ENCODE measurements at regions not wholly inside any gene's neighbourhood (a gene's known extent, or its start where the extent isn't known, plus 50 kb on each side); places are given as distances from the start of the nearest gene placed in this dataset.

DNA sequence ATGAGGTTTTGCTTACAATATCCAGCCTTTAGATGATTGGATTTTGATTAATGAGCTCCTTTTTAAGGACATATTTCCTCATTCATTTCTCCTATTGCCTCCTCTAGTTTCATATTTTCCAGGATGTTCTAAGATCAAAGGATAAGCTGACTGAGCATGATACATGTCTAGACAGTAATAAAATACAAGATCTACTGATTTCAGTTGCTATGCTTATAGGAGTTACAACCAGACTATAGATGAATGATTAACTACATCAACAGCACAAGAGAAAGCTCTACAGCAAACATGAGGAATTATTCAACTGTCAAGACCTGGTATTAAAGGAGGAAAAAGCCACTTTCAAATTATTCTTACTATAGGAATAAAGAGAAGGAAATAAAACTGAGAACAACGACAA lies 85.0 kb upstream of the LINC00305 start:
- Mint-ChIP-seq H3K4me1 (ENCODE audit: unreplicated experiment) (no peaks in the 10 kb centered on the region), H3K9me3 (ENCODE audit: unreplicated experiment) (peaks cover 20% of the 10 kb centered on the region), H3K4me3 (ENCODE audit: unreplicated experiment) (no peak overlapping the region), H3K27me3 (ENCODE audit: unreplicated experiment) (no peaks in the 10 kb centered on the region), H3K27ac (ENCODE audit: unreplicated experiment) (no peak overlapping the region), H3K36me3 (ENCODE audit: unreplicated experiment) (no peaks in the 10 kb centered on the region)
- DNase-seq (ENCODE audit: extremely low spot score, unreplicated experiment): no peak
- TF ChIP-seq, protein P1, sequence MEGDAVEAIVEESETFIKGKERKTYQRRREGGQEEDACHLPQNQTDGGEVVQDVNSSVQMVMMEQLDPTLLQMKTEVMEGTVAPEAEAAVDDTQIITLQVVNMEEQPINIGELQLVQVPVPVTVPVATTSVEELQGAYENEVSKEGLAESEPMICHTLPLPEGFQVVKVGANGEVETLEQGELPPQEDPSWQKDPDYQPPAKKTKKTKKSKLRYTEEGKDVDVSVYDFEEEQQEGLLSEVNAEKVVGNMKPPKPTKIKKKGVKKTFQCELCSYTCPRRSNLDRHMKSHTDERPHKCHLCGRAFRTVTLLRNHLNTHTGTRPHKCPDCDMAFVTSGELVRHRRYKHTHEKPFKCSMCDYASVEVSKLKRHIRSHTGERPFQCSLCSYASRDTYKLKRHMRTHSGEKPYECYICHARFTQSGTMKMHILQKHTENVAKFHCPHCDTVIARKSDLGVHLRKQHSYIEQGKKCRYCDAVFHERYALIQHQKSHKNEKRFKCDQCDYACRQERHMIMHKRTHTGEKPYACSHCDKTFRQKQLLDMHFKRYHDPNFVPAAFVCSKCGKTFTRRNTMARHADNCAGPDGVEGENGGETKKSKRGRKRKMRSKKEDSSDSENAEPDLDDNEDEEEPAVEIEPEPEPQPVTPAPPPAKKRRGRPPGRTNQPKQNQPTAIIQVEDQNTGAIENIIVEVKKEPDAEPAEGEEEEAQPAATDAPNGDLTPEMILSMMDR (IDR thresholded peaks at IDR 0.05): no peak

DNA sequence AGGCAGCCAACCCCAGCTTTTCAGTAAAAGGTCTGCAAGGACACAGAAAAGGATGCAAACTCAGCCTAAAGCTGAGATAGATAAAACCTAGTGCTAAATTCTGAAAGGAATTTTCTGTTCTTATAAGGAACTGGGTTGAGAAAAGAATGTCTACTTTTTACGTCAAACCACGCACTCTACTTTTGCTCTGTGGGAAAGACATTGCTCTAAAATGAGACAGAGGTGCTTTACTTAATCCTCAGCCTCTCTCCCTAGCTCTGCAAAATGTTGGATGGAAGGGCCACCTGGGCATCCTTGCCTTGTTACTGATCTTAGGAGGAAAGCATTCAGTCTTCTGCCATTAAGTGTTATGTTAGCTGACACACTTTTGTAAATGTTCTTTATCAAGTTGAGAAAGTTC lies 72.1 kb upstream of the LINC00305 start:
- no peaks in the 10 kb centered on the region for H3K4me1 Mint-ChIP-seq (ENCODE audit: unreplicated experiment)
- H3K27me3 Mint-ChIP-seq (ENCODE audit: unreplicated experiment): peaks cover 2% of the 10 kb centered on the region
- H3K27ac Mint-ChIP-seq (ENCODE audit: unreplicated experiment): no peak overlapping the region
- H3K36me3 Mint-ChIP-seq (ENCODE audit: unreplicated experiment): no peaks in the 10 kb centered on the region
- TF ChIP-seq, protein P1 (IDR thresholded peaks at IDR 0.05): no peak
- no peaks in the 10 kb centered on the region for H3K9me3 Mint-ChIP-seq (ENCODE audit: unreplicated experiment)
- no peak for DNase-seq (ENCODE audit: extremely low spot score, unreplicated experiment)
- no peak overlapping the region for H3K4me3 Mint-ChIP-seq (ENCODE audit: unreplicated experiment)

DNA sequence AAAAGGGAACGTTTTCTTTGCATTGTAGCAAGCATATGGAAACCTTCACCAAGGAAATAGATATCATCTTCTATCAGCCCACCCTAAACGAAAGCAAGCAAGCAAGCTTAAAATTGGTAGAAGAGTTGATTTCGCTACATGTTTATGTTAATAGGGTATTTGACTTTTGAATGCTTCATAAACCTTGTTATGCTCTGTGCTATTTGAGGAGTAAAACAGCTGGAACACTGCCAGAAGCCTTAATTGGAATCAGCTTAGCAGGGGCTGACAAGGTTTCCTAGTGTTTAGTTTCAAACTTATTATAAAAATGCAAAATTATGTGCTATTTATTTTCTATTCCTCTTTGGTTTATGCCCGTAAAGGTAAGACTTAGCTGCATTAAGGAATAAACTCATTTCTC lies 70.6 kb upstream of the LINC00305 start:
- no peaks in the 10 kb centered on the region for H3K36me3 Mint-ChIP-seq (ENCODE audit: unreplicated experiment)
- no peak overlapping the region for H3K4me3 Mint-ChIP-seq (ENCODE audit: unreplicated experiment)
- no peaks in the 10 kb centered on the region for H3K9me3 Mint-ChIP-seq (ENCODE audit: unreplicated experiment)
- H3K27ac Mint-ChIP-seq (ENCODE audit: unreplicated experiment): no peak overlapping the region
- no peaks in the 10 kb centered on the region for H3K4me1 Mint-ChIP-seq (ENCODE audit: unreplicated experiment)
- H3K27me3 Mint-ChIP-seq (ENCODE audit: unreplicated experiment): peaks cover 3% of the 10 kb centered on the region
- TF ChIP-seq, protein P1 (IDR thresholded peaks at IDR 0.05): no peak
- DNase-seq (ENCODE audit: extremely low spot score, unreplicated experiment): no peak

DNA sequence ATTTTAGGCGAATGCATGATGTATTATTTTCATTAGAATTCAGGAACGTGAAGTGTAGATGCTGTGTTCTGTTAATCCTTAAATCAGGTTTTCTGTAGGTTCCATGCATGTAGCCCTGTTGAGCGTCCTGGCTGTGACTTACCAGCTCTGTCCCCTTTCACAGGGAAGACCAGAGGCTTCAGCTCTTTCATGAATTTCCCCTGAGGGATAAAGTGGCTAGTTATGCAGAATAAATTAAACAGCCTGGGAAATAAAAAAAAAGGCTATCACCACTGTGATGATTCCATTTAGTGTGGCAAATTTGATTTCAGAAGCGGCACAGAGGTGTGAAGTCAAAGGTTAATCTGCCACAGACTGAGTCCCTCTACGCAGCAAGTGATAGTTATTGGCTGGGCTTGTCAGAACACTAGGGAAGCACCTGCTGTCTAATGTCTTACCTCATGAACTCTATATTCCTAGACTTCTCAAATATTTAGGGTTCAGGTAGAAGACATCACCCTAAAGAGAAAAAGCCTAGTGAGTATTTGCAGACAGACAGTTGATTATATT lies 61.6 kb upstream of the LINC00305 start:
- Mint-ChIP-seq H3K4me3 (ENCODE audit: unreplicated experiment) (no peak overlapping the region), H3K9me3 (ENCODE audit: unreplicated experiment) (no peaks in the 10 kb centered on the region), H3K4me1 (ENCODE audit: unreplicated experiment) (no peaks in the 10 kb centered on the region), H3K27ac (ENCODE audit: unreplicated experiment) (no peak overlapping the region), H3K36me3 (ENCODE audit: unreplicated experiment) (no peaks in the 10 kb centered on the region), H3K27me3 (ENCODE audit: unreplicated experiment) (peaks cover 10% of the 10 kb centered on the region)
- DNase-seq (ENCODE audit: extremely low spot score, unreplicated experiment): no peak
- TF ChIP-seq, protein P1 (IDR thresholded peaks at IDR 0.05): no peak

DNA sequence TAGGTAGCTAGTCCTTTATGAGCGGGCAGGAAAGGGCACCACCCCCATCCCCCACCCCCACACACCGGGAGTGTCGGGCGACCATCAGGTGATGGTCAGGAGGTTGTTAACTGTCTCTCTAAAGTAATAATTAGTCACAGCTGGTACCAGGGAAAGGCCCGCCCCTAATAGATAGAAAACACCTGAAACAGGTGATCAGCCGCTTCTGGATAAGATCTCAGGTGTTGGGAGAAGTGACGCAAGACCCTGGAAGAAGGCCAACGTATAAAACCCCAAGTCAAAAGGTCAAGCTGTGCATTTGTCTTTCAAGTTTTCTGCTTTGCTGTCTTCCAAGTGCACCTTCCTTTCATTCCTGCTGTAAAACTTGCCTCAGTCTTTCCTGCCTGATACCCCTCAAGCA lies 59.6 kb upstream of the LINC00305 start:
- no peaks in the 10 kb centered on the region for H3K4me1 Mint-ChIP-seq (ENCODE audit: unreplicated experiment)
- peaks cover 9% of the 10 kb centered on the region for H3K27me3 Mint-ChIP-seq (ENCODE audit: unreplicated experiment)
- no peaks in the 10 kb centered on the region for H3K36me3 Mint-ChIP-seq (ENCODE audit: unreplicated experiment)
- TF ChIP-seq, protein P1 (IDR thresholded peaks at IDR 0.05): no peak
- H3K27ac Mint-ChIP-seq (ENCODE audit: unreplicated experiment): no peak overlapping the region
- no peak overlapping the region for H3K4me3 Mint-ChIP-seq (ENCODE audit: unreplicated experiment)
- H3K9me3 Mint-ChIP-seq (ENCODE audit: unreplicated experiment): no peaks in the 10 kb centered on the region
- no peak for DNase-seq (ENCODE audit: extremely low spot score, unreplicated experiment)

Measured in osteocyte (in vitro differentiated cells).